ENCODE measurements at regions not wholly inside any gene's neighbourhood (a gene's known extent, or its start where the extent isn't known, plus 50 kb on each side); places are given as distances from the start of the nearest gene placed in this dataset.

DNA sequence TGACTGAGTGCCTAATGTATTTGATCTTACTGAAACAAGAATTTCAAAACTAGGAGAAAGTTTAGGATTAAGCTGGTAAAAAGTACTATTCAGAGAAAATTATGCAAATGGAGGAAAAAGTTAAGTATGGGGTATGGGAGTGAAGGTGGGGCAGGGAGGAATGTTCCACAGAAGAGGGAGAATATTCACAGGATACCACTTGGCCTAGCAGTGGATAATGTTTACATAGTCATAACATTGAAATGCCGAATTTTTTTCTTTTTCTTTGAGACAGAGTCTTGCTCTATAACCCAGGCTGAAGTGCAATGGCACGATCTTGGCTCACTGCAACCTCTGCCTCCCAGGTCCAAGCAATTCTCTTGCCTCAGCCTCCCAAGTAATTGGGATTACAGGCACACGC is 61.2 kb upstream of the LMNB1 start:
- Histone ChIP-seq H3F3A (ENCODE audit: insufficient read depth, low read length) (no peaks in the 10 kb centered on the region), H3K27me3 (ENCODE audit: insufficient read depth, low read length) (no peaks in the 10 kb centered on the region), H3K36me3 (ENCODE audit: insufficient read depth, low read length) (no peaks in the 10 kb centered on the region), H4K20me1 (ENCODE audit: insufficient read depth, low read length) (no peaks in the 10 kb centered on the region), H2AFZ (ENCODE audit: low read length) (no peak overlapping the region), H3K4me1 (ENCODE audit: insufficient read depth, low read length, severe bottlenecking) (no peaks in the 10 kb centered on the region), H3K79me2 (ENCODE audit: insufficient read depth, low read length) (no peaks in the 10 kb centered on the region), H3K9ac (ENCODE audit: low read length) (no peak overlapping the region), H3K27ac (ENCODE audit: low read depth, low read length, poor library complexity, severe bottlenecking) (no peak overlapping the region), H3K9me2 (ENCODE audit: low read depth, low read length) (no peaks in the 10 kb centered on the region), H3K9me3 (ENCODE audit: low read length) (no peaks in the 10 kb centered on the region), H3K4me3 (ENCODE audit: low read depth, low read length, poor library complexity, severe bottlenecking) (no peak overlapping the region), H3K4me2 (ENCODE audit: low read length) (no peak overlapping the region)
- TF ChIP-seq, protein P1, sequence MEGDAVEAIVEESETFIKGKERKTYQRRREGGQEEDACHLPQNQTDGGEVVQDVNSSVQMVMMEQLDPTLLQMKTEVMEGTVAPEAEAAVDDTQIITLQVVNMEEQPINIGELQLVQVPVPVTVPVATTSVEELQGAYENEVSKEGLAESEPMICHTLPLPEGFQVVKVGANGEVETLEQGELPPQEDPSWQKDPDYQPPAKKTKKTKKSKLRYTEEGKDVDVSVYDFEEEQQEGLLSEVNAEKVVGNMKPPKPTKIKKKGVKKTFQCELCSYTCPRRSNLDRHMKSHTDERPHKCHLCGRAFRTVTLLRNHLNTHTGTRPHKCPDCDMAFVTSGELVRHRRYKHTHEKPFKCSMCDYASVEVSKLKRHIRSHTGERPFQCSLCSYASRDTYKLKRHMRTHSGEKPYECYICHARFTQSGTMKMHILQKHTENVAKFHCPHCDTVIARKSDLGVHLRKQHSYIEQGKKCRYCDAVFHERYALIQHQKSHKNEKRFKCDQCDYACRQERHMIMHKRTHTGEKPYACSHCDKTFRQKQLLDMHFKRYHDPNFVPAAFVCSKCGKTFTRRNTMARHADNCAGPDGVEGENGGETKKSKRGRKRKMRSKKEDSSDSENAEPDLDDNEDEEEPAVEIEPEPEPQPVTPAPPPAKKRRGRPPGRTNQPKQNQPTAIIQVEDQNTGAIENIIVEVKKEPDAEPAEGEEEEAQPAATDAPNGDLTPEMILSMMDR (IDR thresholded peaks at IDR 0.05; ENCODE audit: low read length) = no peak
- no peak for TF ChIP-seq EZH2 (IDR thresholded peaks at IDR 0.05; ENCODE audit: borderline replicate concordance, low read length)

DNA sequence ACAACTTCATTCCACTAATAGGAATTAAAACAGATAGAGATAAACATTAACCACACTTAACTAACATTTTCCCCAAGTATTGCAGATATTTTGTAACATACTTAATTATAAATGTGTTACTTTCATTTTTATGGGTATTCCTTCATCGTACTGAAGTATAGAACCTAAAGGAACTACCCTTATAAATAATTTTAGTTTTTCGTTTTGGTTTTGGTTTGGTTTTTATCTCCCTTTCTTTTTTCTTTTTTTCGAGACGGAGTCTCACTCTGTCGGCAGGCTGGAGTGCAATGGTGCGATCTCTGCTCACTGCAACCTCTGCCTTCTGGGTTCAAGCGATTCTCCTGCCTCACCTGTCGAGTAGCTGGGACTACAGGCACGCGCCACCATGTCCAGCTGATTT is 60.1 kb upstream of the LMNB1 start:
- Histone ChIP-seq H2AFZ (ENCODE audit: low read length) (no peak overlapping the region), H3K4me2 (ENCODE audit: low read length) (no peak overlapping the region)
- TF ChIP-seq EZH2 (IDR thresholded peaks at IDR 0.05; ENCODE audit: borderline replicate concordance, low read length) = no peak
- TF ChIP-seq, protein P1 (IDR thresholded peaks at IDR 0.05; ENCODE audit: low read length) = no peak

DNA sequence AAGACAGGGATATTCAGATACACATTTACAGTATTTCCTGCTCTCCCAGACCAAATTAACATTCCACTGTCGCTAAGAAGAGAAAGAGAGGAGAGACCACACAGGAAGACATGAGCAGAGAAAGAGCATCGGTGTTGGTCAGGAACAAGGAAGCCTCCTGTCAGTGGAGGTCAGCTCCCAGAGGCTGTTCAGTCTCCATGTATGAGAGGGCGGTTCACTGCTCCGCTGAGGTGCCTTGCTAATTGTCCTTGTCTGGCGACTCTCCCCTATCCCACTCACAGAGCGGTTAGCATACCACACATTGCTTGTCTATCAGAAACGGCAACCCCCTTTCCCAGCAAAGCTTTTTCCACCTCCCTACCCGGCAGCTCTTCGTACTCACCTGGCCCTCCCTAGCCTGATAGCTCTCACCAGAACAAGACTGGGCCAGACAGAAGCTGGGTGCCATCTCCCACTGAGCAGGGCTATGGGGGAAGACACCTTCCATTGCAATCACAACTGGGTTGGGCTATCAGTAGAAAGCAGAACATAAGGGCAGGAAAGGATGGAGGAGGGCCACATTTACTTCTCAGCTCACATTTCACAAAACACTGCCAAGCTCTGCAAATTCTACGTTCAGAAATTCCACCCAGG is 58.6 kb upstream of the LMNB1 start:
- Histone ChIP-seq H3K27me3 (ENCODE audit: insufficient read depth, low read length) (no peaks in the 10 kb centered on the region), H3K4me2 (ENCODE audit: low read length) (no peak overlapping the region), H4K20me1 (ENCODE audit: insufficient read depth, low read length) (no peaks in the 10 kb centered on the region), H3K36me3 (ENCODE audit: insufficient read depth, low read length) (no peaks in the 10 kb centered on the region), H3K9me2 (ENCODE audit: low read depth, low read length) (no peaks in the 10 kb centered on the region), H3K79me2 (ENCODE audit: insufficient read depth, low read length) (no peaks in the 10 kb centered on the region), H3K9me3 (ENCODE audit: low read length) (no peaks in the 10 kb centered on the region), H2AFZ (ENCODE audit: low read length) (no peak overlapping the region), H3K4me1 (ENCODE audit: insufficient read depth, low read length, severe bottlenecking) (no peaks in the 10 kb centered on the region), H3F3A (ENCODE audit: insufficient read depth, low read length) (no peaks in the 10 kb centered on the region), H3K9ac (ENCODE audit: low read length) (no peak overlapping the region), H3K4me3 (ENCODE audit: low read depth, low read length, poor library complexity, severe bottlenecking) (no peak overlapping the region), H3K27ac (ENCODE audit: low read depth, low read length, poor library complexity, severe bottlenecking) (no peak overlapping the region)
- TF ChIP-seq, protein P1 (IDR thresholded peaks at IDR 0.05; ENCODE audit: low read length) = no peak
- no peak for TF ChIP-seq EZH2 (IDR thresholded peaks at IDR 0.05; ENCODE audit: borderline replicate concordance, low read length)

More for the DNA sequence above, 60.1 kb upstream of the LMNB1 start:
- no peaks in the 10 kb centered on the region for H3K36me3 ChIP-seq (ENCODE audit: insufficient read depth, low read length)
- H3K9me2 ChIP-seq (ENCODE audit: low read depth, low read length) = no peaks in the 10 kb centered on the region
- H3F3A ChIP-seq (ENCODE audit: insufficient read depth, low read length) = no peaks in the 10 kb centered on the region
- H3K79me2 ChIP-seq (ENCODE audit: insufficient read depth, low read length) = no peaks in the 10 kb centered on the region
- no peaks in the 10 kb centered on the region for H3K4me1 ChIP-seq (ENCODE audit: insufficient read depth, low read length, severe bottlenecking)
- H3K9ac ChIP-seq (ENCODE audit: low read length) = no peak overlapping the region
- no peaks in the 10 kb centered on the region for H3K9me3 ChIP-seq (ENCODE audit: low read length)
- H3K27ac ChIP-seq (ENCODE audit: low read depth, low read length, poor library complexity, severe bottlenecking) = no peak overlapping the region
- H3K4me3 ChIP-seq (ENCODE audit: low read depth, low read length, poor library complexity, severe bottlenecking) = no peak overlapping the region
- no peaks in the 10 kb centered on the region for H3K27me3 ChIP-seq (ENCODE audit: insufficient read depth, low read length)
- H4K20me1 ChIP-seq (ENCODE audit: insufficient read depth, low read length) = no peaks in the 10 kb centered on the region

Measured in OCI-LY1 (cell line).